Fibroblast of mammary gland (primary cell): ENCODE measurements at regions not wholly inside any gene's neighbourhood (a gene's known extent, or its start where the extent isn't known, plus 50 kb on each side); places are given as distances from the start of the nearest gene placed in this dataset.

ENCODE experiments used
- DNase-seq: peaks from one replicate; pipeline ENCODE4 v3.0.0-alpha.2; 2010; ENCODE audit warnings: low read depth
- H3K4me3 ChIP-seq: 2 replicates; pipeline ENCODE4 v1.5.1; 2011; ENCODE audit warnings: low read depth, mild to moderate bottlenecking, low read length, moderate library complexity; ENCODE audit not compliant: control insufficient read depth
- CTCF ChIP-seq: conservative IDR thresholded peaks from 2 replicates; pipeline ENCODE4 v1.5.1; 2011; ENCODE audit warnings: low read depth, low read length, inconsistent platforms; ENCODE audit not compliant: control insufficient read depth, insufficient read depth

- DNase-seq = no peak
- no peak overlapping the region for H3K4me3 ChIP-seq
- TF ChIP-seq CTCF = no peak
These were observed 93.8 kb downstream of the GLRX3 start for GRCh38 chr10:130230036-130230435.

GRCh38 chr10:130230611-130231010, 94.4 kb downstream of the GLRX3 start:
- no peak for TF ChIP-seq CTCF
- no peak overlapping the region for H3K4me3 ChIP-seq
- no peak for DNase-seq

- H3K4me3 ChIP-seq = no peak overlapping the region
- no peak for DNase-seq
- no peak for TF ChIP-seq CTCF
These were observed 95.1 kb downstream of the GLRX3 start for GRCh38 chr10:130231251-130231741.

- H3K4me3 ChIP-seq = no peak overlapping the region
- DNase-seq = no peak
- TF ChIP-seq CTCF = no peak
These were observed 96.2 kb downstream of the GLRX3 start for GRCh38 chr10:130232166-130233034.

- H3K4me3 ChIP-seq = no peak overlapping the region
- DNase-seq = no peak
- no peak for TF ChIP-seq CTCF
These were observed 96.8 kb downstream of the GLRX3 start for GRCh38 chr10:130233035-130233360.

GRCh38 chr10:130233426-130233825, 97.2 kb downstream of the GLRX3 start:
- TF ChIP-seq CTCF = no peak
- no peak for DNase-seq
- H3K4me3 ChIP-seq = no peak overlapping the region
